ENCODE measurements at regions not wholly inside any gene's neighbourhood (a gene's known extent, or its start where the extent isn't known, plus 50 kb on each side); places are given as distances from the start of the nearest gene placed in this dataset.

GRCh38 chr5:104084896-104085295 lies 522.3 kb upstream of the NUDT12 start:
- Histone ChIP-seq H3K36me3 (ENCODE audit: insufficient read depth, low read length) (no peaks in the 10 kb centered on the region), H2AFZ (ENCODE audit: low read length) (no peak overlapping the region), H3K79me2 (ENCODE audit: insufficient read depth, low read length) (no peaks in the 10 kb centered on the region), H3K9ac (ENCODE audit: low read length) (no peak overlapping the region), H3K9me2 (ENCODE audit: low read depth, low read length) (no peaks in the 10 kb centered on the region), H3F3A (ENCODE audit: insufficient read depth, low read length) (no peaks in the 10 kb centered on the region), H4K20me1 (ENCODE audit: insufficient read depth, low read length) (no peaks in the 10 kb centered on the region), H3K27ac (ENCODE audit: low read depth, low read length, poor library complexity, severe bottlenecking) (no peak overlapping the region), H3K4me1 (ENCODE audit: insufficient read depth, low read length, severe bottlenecking) (no peaks in the 10 kb centered on the region), H3K27me3 (ENCODE audit: insufficient read depth, low read length) (no peaks in the 10 kb centered on the region), H3K9me3 (ENCODE audit: low read length) (no peaks in the 10 kb centered on the region), H3K4me2 (ENCODE audit: low read length) (no peak overlapping the region), H3K4me3 (ENCODE audit: low read depth, low read length, poor library complexity, severe bottlenecking) (no peak overlapping the region)
- TF ChIP-seq EZH2 (IDR thresholded peaks at IDR 0.05; ENCODE audit: borderline replicate concordance, low read length) (no peak), CTCF (IDR thresholded peaks at IDR 0.05; ENCODE audit: low read length) (no peak)

- H2AFZ ChIP-seq (ENCODE audit: low read length): no peak overlapping the region
- H3K27me3 ChIP-seq (ENCODE audit: insufficient read depth, low read length): no peaks in the 10 kb centered on the region
- H3K27ac ChIP-seq (ENCODE audit: low read depth, low read length, poor library complexity, severe bottlenecking): no peak overlapping the region
- H4K20me1 ChIP-seq (ENCODE audit: insufficient read depth, low read length): no peaks in the 10 kb centered on the region
- no peaks in the 10 kb centered on the region for H3K9me2 ChIP-seq (ENCODE audit: low read depth, low read length)
- H3K79me2 ChIP-seq (ENCODE audit: insufficient read depth, low read length): no peaks in the 10 kb centered on the region
- no peaks in the 10 kb centered on the region for H3K36me3 ChIP-seq (ENCODE audit: insufficient read depth, low read length)
- H3K4me2 ChIP-seq (ENCODE audit: low read length): no peak overlapping the region
- H3K9ac ChIP-seq (ENCODE audit: low read length): no peak overlapping the region
- no peaks in the 10 kb centered on the region for H3K4me1 ChIP-seq (ENCODE audit: insufficient read depth, low read length, severe bottlenecking)
- TF ChIP-seq CTCF (IDR thresholded peaks at IDR 0.05; ENCODE audit: low read length) (no peak), EZH2 (IDR thresholded peaks at IDR 0.05; ENCODE audit: borderline replicate concordance, low read length) (no peak)
- H3F3A ChIP-seq (ENCODE audit: insufficient read depth, low read length): no peaks in the 10 kb centered on the region
- H3K9me3 ChIP-seq (ENCODE audit: low read length): no peaks in the 10 kb centered on the region
- no peak overlapping the region for H3K4me3 ChIP-seq (ENCODE audit: low read depth, low read length, poor library complexity, severe bottlenecking)
These were observed 520.2 kb upstream of the NUDT12 start for GRCh38 chr5:104082754-104083153.

- Histone ChIP-seq H4K20me1 (ENCODE audit: insufficient read depth, low read length) (no peaks in the 10 kb centered on the region), H3K4me1 (ENCODE audit: insufficient read depth, low read length, severe bottlenecking) (no peaks in the 10 kb centered on the region), H3K36me3 (ENCODE audit: insufficient read depth, low read length) (no peaks in the 10 kb centered on the region), H3K79me2 (ENCODE audit: insufficient read depth, low read length) (no peaks in the 10 kb centered on the region), H3F3A (ENCODE audit: insufficient read depth, low read length) (no peaks in the 10 kb centered on the region), H2AFZ (ENCODE audit: low read length) (no peak overlapping the region), H3K4me3 (ENCODE audit: low read depth, low read length, poor library complexity, severe bottlenecking) (no peak overlapping the region), H3K27ac (ENCODE audit: low read depth, low read length, poor library complexity, severe bottlenecking) (no peak overlapping the region), H3K4me2 (ENCODE audit: low read length) (no peak overlapping the region), H3K9me3 (ENCODE audit: low read length) (no peaks in the 10 kb centered on the region), H3K9me2 (ENCODE audit: low read depth, low read length) (no peaks in the 10 kb centered on the region), H3K9ac (ENCODE audit: low read length) (no peak overlapping the region), H3K27me3 (ENCODE audit: insufficient read depth, low read length) (no peaks in the 10 kb centered on the region)
- TF ChIP-seq CTCF (IDR thresholded peaks at IDR 0.05; ENCODE audit: low read length) (no peak), EZH2 (IDR thresholded peaks at IDR 0.05; ENCODE audit: borderline replicate concordance, low read length) (no peak)
These were observed 518.6 kb upstream of the NUDT12 start for GRCh38 chr5:104081232-104081631.
